HCT116 (cell line): ENCODE measurements at regions not wholly inside any gene's neighbourhood (a gene's known extent, or its start where the extent isn't known, plus 50 kb on each side); places are given as distances from the start of the nearest gene placed in this dataset.
"Not testable (repeated sequence)": the region's sequence is repeated elsewhere in the genome, so short reads cannot be mapped to it uniquely, and the experiment has no call there.

Experiments used
- ATAC-seq: fragments of 200-7000 bp; cut with Tn5 transposase; 2 replicates; pipeline ENCODE4 v1.9.1; 2020; ENCODE audit warnings: mild to moderate bottlenecking, moderate library complexity
- BruUV-seq: library from RNA; stranded (reverse); fragments of 400-500 nt; replicated peaks from 2 replicates; lab custom pipeline; 2021; lab: Mats Ljungman, UMichigan
- CTCF ChIA-PET: fragments of 300-600 bp; sonication (Branson Sonifier 250); formaldehyde crosslinking; loops from one replicate; lab custom pipeline; 2021; ENCODE audit warnings: antibody characterized with exemption; lab: Charles Lee
- POLR2A ChIA-PET: fragments of 300-600, 350-600 bp; sonication (Branson Sonifier 250); formaldehyde crosslinking; loops from one replicate; lab custom pipeline; 2021; ENCODE audit warnings: antibody characterized with exemption; lab: Charles Lee
- RAD21 ChIA-PET, 2 experiments: fragments of 300-600 bp; sonication (Branson Sonifier 250); formaldehyde crosslinking; loops; one replicate each; lab custom pipeline; 2023; ENCODE audit warnings: low total read pairs in 2 of 2; ENCODE audit not compliant: uncharacterized antibody in 2 of 2, unreplicated experiment in 2 of 2, low non-redundant PET in 1 of 2; lab: Charles Lee
- DNase-seq: peaks from one replicate; pipeline ENCODE4 v3.0.0-alpha.2; 2010; ENCODE audit warnings: low read depth, low spot score
- H2AFZ ChIP-seq: fragments of 200-600 bp; shearing (Covaris generic), sonication (generic); 2 replicates; pipeline ENCODE4 v1.6.1; 2017; ENCODE audit warnings: low read depth, mixed run types, mixed read lengths, antibody characterized with exemption, low read length; ENCODE audit not compliant: poor library complexity, severe bottlenecking
- H3K27ac ChIP-seq: 2 replicates; pipeline ENCODE4 v1.5.1; 2012; ENCODE audit warnings: low read depth, low read length
- H3K27me3 ChIP-seq: fragments of 200-600 bp; sonication (generic); 2 replicates; pipeline ENCODE4 v1.6.1; 2016; ENCODE audit warnings: mixed run types, low read length, mixed read lengths; ENCODE audit not compliant: insufficient read depth
- H3K36me3 ChIP-seq, 2 experiments: fragments of 200-500 bp in 1 of 2; fragments of 200-600 bp in 1 of 2; sonication (Bioruptor generic) in 1 of 2; sonication (generic) in 1 of 2; 2 replicates each; pipeline versions ENCODE4 v1.5.1 to v1.6.1; 2014 to 2016; ENCODE audit warnings: low read length in 2 of 2, inconsistent platforms in 1 of 2, mixed read lengths in 1 of 2, mixed run types in 1 of 2; ENCODE audit not compliant: insufficient read depth in 2 of 2, control insufficient read depth in 1 of 2
- H3K4me1 ChIP-seq, 2 experiments: fragments of 200-600 bp in 1 of 2; sonication (generic) in 1 of 2; 2 replicates each; pipeline versions ENCODE4 v1.5.1 to v1.6.1; 2012 to 2017; ENCODE audit warnings: low read length in 2 of 2, inconsistent platforms in 1 of 2, mild to moderate bottlenecking in 1 of 2, mixed read lengths in 1 of 2, mixed run types in 1 of 2, moderate library complexity in 1 of 2; ENCODE audit not compliant: insufficient read depth in 2 of 2, control insufficient read depth in 1 of 2
- H3K4me2 ChIP-seq: fragments of 200-600 bp; sonication (generic); 2 replicates; pipeline ENCODE4 v1.6.1; 2017; ENCODE audit warnings: mixed run types, low read length, mixed read lengths
- H3K4me3 ChIP-seq, 2 experiments: fragments of 200-600 bp in 1 of 2; sonication (generic) in 1 of 2; replicated peaks in 1 of 2; 2 replicates each; pipeline ENCODE4 v1.5.1; 2011 to 2016; ENCODE audit warnings: low read length in 2 of 2, control low read depth in 1 of 2, low read depth in 1 of 2, mild to moderate bottlenecking in 1 of 2, mixed read lengths in 1 of 2, mixed run types in 1 of 2
- H3K79me2 ChIP-seq: fragments of 200-600 bp; sonication (generic); 2 replicates; pipeline ENCODE4 v1.6.1; 2017; ENCODE audit warnings: mild to moderate bottlenecking, mixed run types, low read length, moderate library complexity, mixed read lengths; ENCODE audit not compliant: insufficient read depth
- H3K9ac ChIP-seq: fragments of 200-600 bp; sonication (generic); 2 replicates; pipeline ENCODE4 v1.6.1; 2016; ENCODE audit warnings: low read length, mixed read lengths
- H3K9me2 ChIP-seq: fragments of 200-600 bp; sonication (generic), shearing (Covaris generic); 2 replicates; pipeline ENCODE4 v1.6.1; 2017; ENCODE audit warnings: mixed run types, mild to moderate bottlenecking, moderate library complexity; ENCODE audit not compliant: insufficient read depth
- H3K9me3 ChIP-seq, 2 experiments: fragments of 200-500 bp in 1 of 2; fragments of 200-600 bp in 1 of 2; sonication (Bioruptor generic) in 1 of 2; sonication (generic) in 1 of 2; 2 replicates each; pipeline ENCODE4 v1.6.1; 2014 to 2017; ENCODE audit warnings: low read length in 2 of 2, mixed read lengths in 2 of 2, inconsistent platforms in 1 of 2, low read depth in 1 of 2, mild to moderate bottlenecking in 1 of 2, mixed run types in 1 of 2, moderate library complexity in 1 of 2; ENCODE audit not compliant: control insufficient read depth in 1 of 2, insufficient read depth in 1 of 2
- H4K20me1 ChIP-seq: fragments of 200-600 bp; sonication (generic), shearing (Covaris generic); 2 replicates; pipeline ENCODE4 v1.6.1; 2017; ENCODE audit warnings: mixed run types, mild to moderate bottlenecking, moderate library complexity; ENCODE audit not compliant: insufficient read depth
- CEBPB ChIP-seq: IDR thresholded peaks from 2 replicates; pipeline ENCODE4 v1.6.1; 2012; ENCODE audit warnings: low read depth
- EGR1 ChIP-seq: IDR thresholded peaks from 2 replicates; pipeline ENCODE4 v1.6.1; 2012; ENCODE audit warnings: low read depth
- EZH2phosphoT487 ChIP-seq: fragments of 200-600 bp; IDR thresholded peaks from 2 replicates; pipeline ENCODE4 v1.6.1; 2018; ENCODE audit warnings: antibody characterized with exemption, borderline replicate concordance
- POLR2AphosphoS5 ChIP-seq: IDR thresholded peaks from 2 replicates; pipeline ENCODE4 v1.6.1; 2011; ENCODE audit warnings: mild to moderate bottlenecking, low read depth, low read length, moderate library complexity
- RAD21 ChIP-seq: IDR thresholded peaks from 2 replicates; pipeline ENCODE4 v1.6.1; 2012; ENCODE audit warnings: low read depth, mild to moderate bottlenecking
- SIN3A ChIP-seq: IDR thresholded peaks from 2 replicates; pipeline ENCODE4 v1.6.1; 2012; ENCODE audit warnings: low read depth
- SP1 ChIP-seq: IDR thresholded peaks from 2 replicates; pipeline ENCODE4 v1.6.1; 2012; ENCODE audit warnings: low read depth
- SRF ChIP-seq: IDR thresholded peaks from 2 replicates; pipeline ENCODE4 v1.6.1; 2012; ENCODE audit warnings: low read depth
- YY1 ChIP-seq: IDR thresholded peaks from 2 replicates; pipeline ENCODE4 v1.6.1; 2011; ENCODE audit warnings: low read length, low read depth, moderate library complexity, mild to moderate bottlenecking; ENCODE audit not compliant: insufficient replicate concordance; ENCODE audit errors: extremely low read depth
- ZBTB33 ChIP-seq: IDR thresholded peaks from 2 replicates; pipeline ENCODE4 v1.6.1; 2011; ENCODE audit warnings: mild to moderate bottlenecking, low read length, moderate library complexity; ENCODE audit not compliant: insufficient replicate concordance; ENCODE audit errors: extremely low read depth
- ZFX ChIP-seq: fragments of 450-650 bp; IDR thresholded peaks from 2 replicates; pipeline ENCODE4 v1.6.1; 2017
- intact Hi-C: fragments of 100-400 bp; cut with micrococcal nuclease; formaldehyde crosslinking; loops from 2 replicates; pipeline ENCODE4 v1.10.0; 2022

GRCh38 chr14:106021832-106022231, 495.4 kb downstream of the TMEM121 start:
- POLR2A ChIA-PET: no interaction called here
- Histone ChIP-seq H3K4me2 (no peak overlapping the region), H3K27ac (no peak overlapping the region), H2AFZ (no peak overlapping the region), H3K9me3 (no peaks in the 10 kb centered on the region), H3K9me2 (no peaks in the 10 kb centered on the region), H4K20me1 (no peaks in the 10 kb centered on the region), H3K4me3 (no peak overlapping the region), H3K27me3 (0 out of 2 replicates have a peak, but pooled peaks cover 5% of the 10 kb centered on the region), H3K36me3 (no peaks in the 10 kb centered on the region), H3K79me2 (no peaks in the 10 kb centered on the region), H3K9ac (no peak overlapping the region), H3K4me1 (no peaks in the 10 kb centered on the region)
- CTCF ChIA-PET: no interaction called here
- TF ChIP-seq EZH2phosphoT487 (no peak), SIN3A (no peak), EGR1 (no peak), SRF (no peak)
- ATAC-seq (no peak), DNase-seq (no peak)
- no TSS peak for BruUV-seq
- intact Hi-C loops: no loop called here
- RAD21 ChIA-PET: no interaction called here

GRCh38 chr14:106022648-106023047, 496.3 kb downstream of the TMEM121 start:
- DNase-seq, H3K27me3 ChIP-seq, H3K4me1 ChIP-seq, H2AFZ ChIP-seq, H3K27ac ChIP-seq, intact Hi-C loops, H3K79me2 ChIP-seq, H3K9me3 ChIP-seq, H3K9ac ChIP-seq, RAD21 ChIA-PET, H3K9me2 ChIP-seq, POLR2A ChIA-PET, BruUV-seq, ATAC-seq, H3K4me2 ChIP-seq, H4K20me1 ChIP-seq, H3K36me3 ChIP-seq, CTCF ChIA-PET, H3K4me3 ChIP-seq: not testable (repeated sequence)

- TF ChIP-seq ZFX (no peak), YY1 (no peak), RAD21 (no peak), ZBTB33 (no peak), POLR2AphosphoS5 (no peak), SP1 (no peak), CEBPB (no peak), SIN3A (no peak)
- no peaks in the 10 kb centered on the region for H3K9me3 ChIP-seq
- no peak overlapping the region for H3K27ac ChIP-seq
- CTCF ChIA-PET: no interaction called here
- intact Hi-C loops: no loop called here
- RAD21 ChIA-PET: no interaction called here
- H3K36me3 ChIP-seq: no peaks in the 10 kb centered on the region
- H3K4me3 ChIP-seq: no peak overlapping the region
- H3K9ac ChIP-seq: no peak overlapping the region
- no TSS peak for BruUV-seq
- no peaks in the 10 kb centered on the region for H4K20me1 ChIP-seq
- H3K79me2 ChIP-seq: no peaks in the 10 kb centered on the region
- H3K4me1 ChIP-seq: no peaks in the 10 kb centered on the region
- no peak overlapping the region for H3K4me2 ChIP-seq
- ATAC-seq: no peak
- no peaks in the 10 kb centered on the region for H3K9me2 ChIP-seq
- DNase-seq: no peak
- H3K27me3 ChIP-seq: 0 out of 2 replicates have a peak, but pooled peaks cover 5% of the 10 kb centered on the region
- POLR2A ChIA-PET: no interaction called here
- H2AFZ ChIP-seq: no peak overlapping the region
Measured at GRCh38 chr14:106023411-106023810, 497.0 kb downstream of the TMEM121 start.
